Central memory CD8-positive, alpha-beta T cell (primary cell): ENCODE measurements at regions not wholly inside any gene's neighbourhood (a gene's known extent, or its start where the extent isn't known, plus 50 kb on each side); places are given as distances from the start of the nearest gene placed in this dataset.

Source experiments
- ATAC-seq: fragments of 150-1000 bp; cut with Tn5 transposase; replicated peaks from 2 replicates; pipeline ENCODE4 v1.10.0; 2022; ENCODE audit warnings: mild to moderate bottlenecking, moderate FRiP score, moderate number of reproducible peaks; ENCODE audit not compliant: poor library complexity, severe bottlenecking; ENCODE audit errors: extremely low read depth
- DNase-seq, 2 donors: peaks; one replicate each; pipeline ENCODE4 v3.0.0; 2021; ENCODE audit warnings: low spot score in 2 of 2
- H3K27ac Mint-ChIP-seq: one replicate; pipeline ENCODE4 v1.8.0; 2022; ENCODE audit warnings: low read depth, mild to moderate bottlenecking, moderate library complexity, mixed read lengths
- H3K27me3 Mint-ChIP-seq: one replicate; pipeline ENCODE4 v1.8.0; 2022; ENCODE audit warnings: mixed read lengths
- H3K36me3 Mint-ChIP-seq: one replicate; pipeline ENCODE4 v1.8.0; 2022; ENCODE audit warnings: mild to moderate bottlenecking, moderate library complexity, mixed read lengths; ENCODE audit not compliant: insufficient read depth
- H3K4me1 Mint-ChIP-seq: one replicate; pipeline ENCODE4 v1.8.0; 2022; ENCODE audit warnings: mixed read lengths
- H3K4me3 Mint-ChIP-seq: one replicate; pipeline ENCODE4 v1.8.0; 2022; ENCODE audit warnings: mild to moderate bottlenecking, moderate library complexity, mixed read lengths
- H3K9me3 Mint-ChIP-seq: one replicate; pipeline ENCODE4 v1.8.0; 2022; ENCODE audit warnings: mixed read lengths

DNA sequence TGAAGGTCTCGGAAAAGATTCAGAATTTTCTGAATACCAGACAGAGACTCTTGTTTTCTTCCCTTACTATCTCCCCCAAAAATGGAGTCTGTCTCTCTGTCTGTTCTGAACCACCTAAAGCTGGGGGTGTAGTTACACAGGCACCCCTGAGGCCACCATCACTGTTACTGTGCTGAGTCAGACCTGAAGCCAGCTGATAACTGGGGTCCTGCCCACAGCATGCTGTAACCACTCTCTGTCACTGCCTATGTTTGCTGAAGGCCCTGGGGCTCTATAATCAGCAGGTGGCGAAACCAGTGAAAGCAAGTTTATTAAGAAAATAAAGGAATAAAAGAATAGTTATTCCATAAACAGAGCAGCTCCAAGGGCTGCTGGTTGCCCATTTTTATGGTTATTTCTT lies 575.2 kb upstream of the POT1 start:
- DNase-seq (no peak), ATAC-seq (no peak)
- Mint-ChIP-seq H3K4me3 (no peak overlapping the region), H3K4me1 (no peaks in the 10 kb centered on the region), H3K27ac (no peak overlapping the region), H3K27me3 (no peaks in the 10 kb centered on the region), H3K36me3 (no peaks in the 10 kb centered on the region), H3K9me3 (peaks cover 25% of the 10 kb centered on the region)

GRCh38 chr7:125495997-125496396 lies 566.4 kb upstream of the POT1 start:
- Mint-ChIP-seq H3K4me3 (no peak overlapping the region), H3K9me3 (peaks cover 25% of the 10 kb centered on the region), H3K27ac (no peak overlapping the region), H3K4me1 (no peaks in the 10 kb centered on the region), H3K27me3 (no peaks in the 10 kb centered on the region), H3K36me3 (no peaks in the 10 kb centered on the region)
- no peak for ATAC-seq
- no peak for DNase-seq

GRCh38 chr7:125492521-125492920 lies 562.9 kb upstream of the POT1 start:
- H3K4me3 Mint-ChIP-seq = no peak overlapping the region
- no peaks in the 10 kb centered on the region for H3K4me1 Mint-ChIP-seq
- H3K27me3 Mint-ChIP-seq = no peaks in the 10 kb centered on the region
- no peaks in the 10 kb centered on the region for H3K36me3 Mint-ChIP-seq
- ATAC-seq (no peak), DNase-seq (no peak)
- H3K9me3 Mint-ChIP-seq = peaks cover 13% of the 10 kb centered on the region
- H3K27ac Mint-ChIP-seq = no peak overlapping the region

DNA sequence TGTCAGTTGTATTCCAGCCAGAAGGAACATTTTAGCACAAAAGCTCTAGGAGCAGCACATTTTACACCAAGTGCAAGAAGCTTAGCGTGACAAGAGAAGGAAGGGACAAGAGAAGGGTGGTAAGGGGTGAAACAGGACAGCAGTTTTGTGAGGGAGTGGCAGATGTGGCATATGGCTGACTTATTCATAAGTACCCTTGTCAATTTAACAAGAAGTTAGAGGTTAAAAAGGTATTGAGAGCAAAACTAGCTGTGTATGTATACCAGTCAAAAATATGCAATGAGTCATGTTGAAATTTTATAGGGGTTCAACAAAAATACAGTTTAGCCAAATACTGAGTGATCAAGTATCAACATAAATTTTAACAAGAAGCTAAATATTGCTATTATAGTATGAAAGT lies 561.5 kb upstream of the POT1 start:
- ATAC-seq (no peak), DNase-seq (no peak)
- Mint-ChIP-seq H3K4me3 (no peak overlapping the region), H3K4me1 (no peaks in the 10 kb centered on the region), H3K36me3 (no peaks in the 10 kb centered on the region), H3K27me3 (no peaks in the 10 kb centered on the region), H3K9me3 (peaks cover 18% of the 10 kb centered on the region), H3K27ac (no peak overlapping the region)

- DNase-seq (no peak), ATAC-seq (no peak)
- H3K4me3 Mint-ChIP-seq = no peak overlapping the region
- no peaks in the 10 kb centered on the region for H3K27me3 Mint-ChIP-seq
- H3K9me3 Mint-ChIP-seq = peaks cover 16% of the 10 kb centered on the region
- no peaks in the 10 kb centered on the region for H3K36me3 Mint-ChIP-seq
- H3K4me1 Mint-ChIP-seq = no peaks in the 10 kb centered on the region
- H3K27ac Mint-ChIP-seq = no peak overlapping the region
Measured at GRCh38 chr7:125490167-125490566, 560.5 kb upstream of the POT1 start.

- H3K36me3 Mint-ChIP-seq = no peaks in the 10 kb centered on the region
- no peaks in the 10 kb centered on the region for H3K4me1 Mint-ChIP-seq
- ATAC-seq (no peak), DNase-seq (no peak)
- H3K9me3 Mint-ChIP-seq = peaks cover 16% of the 10 kb centered on the region
- H3K27ac Mint-ChIP-seq = no peak overlapping the region
- no peak overlapping the region for H3K4me3 Mint-ChIP-seq
- H3K27me3 Mint-ChIP-seq = no peaks in the 10 kb centered on the region
Measured at GRCh38 chr7:125485223-125485622, 555.6 kb upstream of the POT1 start.

- Mint-ChIP-seq H3K4me1 (no peaks in the 10 kb centered on the region), H3K4me3 (no peak overlapping the region), H3K36me3 (no peaks in the 10 kb centered on the region), H3K27me3 (no peaks in the 10 kb centered on the region), H3K9me3 (peaks cover 16% of the 10 kb centered on the region), H3K27ac (no peak overlapping the region)
- no peak for ATAC-seq
- no peak for DNase-seq
Measured at GRCh38 chr7:125484755-125485154, 555.1 kb upstream of the POT1 start.

DNA sequence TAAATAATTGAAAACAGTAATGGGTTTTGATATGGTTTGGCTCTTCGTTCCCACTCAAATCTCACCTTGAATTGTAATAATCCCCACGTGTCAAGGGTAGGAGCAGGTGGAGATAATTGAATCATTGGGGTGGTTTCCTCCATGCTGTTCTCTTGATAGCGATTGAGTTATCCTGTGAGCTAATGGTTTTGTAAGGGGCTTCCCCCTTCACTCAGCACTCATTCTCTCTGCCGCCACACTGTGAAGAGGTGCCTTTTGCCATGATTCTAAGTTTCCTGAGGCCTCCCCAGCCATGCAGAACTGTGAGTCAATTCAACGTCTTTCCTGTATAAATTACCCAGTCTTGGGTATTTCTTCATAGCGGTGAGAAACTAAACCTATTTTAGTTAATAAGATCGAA lies 551.7 kb upstream of the POT1 start:
- no peak for ATAC-seq
- H3K4me1 Mint-ChIP-seq = no peaks in the 10 kb centered on the region
- no peak overlapping the region for H3K27ac Mint-ChIP-seq
- H3K27me3 Mint-ChIP-seq = no peaks in the 10 kb centered on the region
- DNase-seq = no peak
- H3K4me3 Mint-ChIP-seq = no peak overlapping the region
- H3K9me3 Mint-ChIP-seq = peaks cover 9% of the 10 kb centered on the region
- H3K36me3 Mint-ChIP-seq = no peaks in the 10 kb centered on the region

DNA sequence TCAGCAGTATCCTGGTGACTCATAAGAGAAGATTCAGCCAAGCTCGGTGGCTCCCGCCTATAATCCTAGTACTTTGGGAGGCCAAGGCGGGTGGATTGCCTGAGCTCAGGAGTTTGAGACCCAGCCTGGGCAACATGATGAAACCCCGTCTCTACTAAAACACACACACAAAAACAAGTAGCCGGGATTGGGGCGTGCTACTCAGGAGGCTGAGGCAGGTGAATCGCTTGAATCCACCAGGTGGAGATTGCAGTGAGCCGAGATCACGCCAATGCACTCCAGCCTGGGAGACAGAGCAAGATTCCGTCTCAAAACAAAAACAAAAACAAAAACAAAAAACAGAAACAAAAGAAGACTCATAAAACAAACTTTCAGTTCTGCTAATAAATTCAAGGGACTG lies 551.1 kb upstream of the POT1 start:
- H3K9me3 Mint-ChIP-seq = peaks cover 9% of the 10 kb centered on the region
- ATAC-seq (no peak), DNase-seq (no peak)
- no peaks in the 10 kb centered on the region for H3K27me3 Mint-ChIP-seq
- H3K27ac Mint-ChIP-seq = no peak overlapping the region
- no peaks in the 10 kb centered on the region for H3K36me3 Mint-ChIP-seq
- no peaks in the 10 kb centered on the region for H3K4me1 Mint-ChIP-seq
- H3K4me3 Mint-ChIP-seq = no peak overlapping the region

DNA sequence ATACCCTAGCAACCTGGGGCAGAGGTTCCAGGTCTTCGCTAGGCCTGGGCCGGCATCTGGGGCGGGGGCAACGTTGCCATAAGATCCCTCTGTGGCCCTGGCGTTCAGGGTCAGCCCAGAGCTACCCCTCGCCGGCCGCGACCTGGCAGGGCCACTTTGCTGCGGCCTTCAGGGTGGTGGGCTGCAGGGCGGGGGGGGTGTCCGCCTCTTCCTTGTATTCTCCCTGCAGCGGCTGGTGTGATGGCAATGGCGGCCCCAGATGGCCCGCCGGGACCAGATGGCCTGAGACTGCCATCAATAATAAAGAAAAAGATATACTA lies 539.2 kb upstream of the POT1 start:
- ATAC-seq (no peak), DNase-seq (no peak)
- H3K4me3 Mint-ChIP-seq = no peak overlapping the region
- peaks cover 8% of the 10 kb centered on the region for H3K9me3 Mint-ChIP-seq
- no peak overlapping the region for H3K27ac Mint-ChIP-seq
- no peaks in the 10 kb centered on the region for H3K36me3 Mint-ChIP-seq
- no peaks in the 10 kb centered on the region for H3K27me3 Mint-ChIP-seq
- H3K4me1 Mint-ChIP-seq = no peaks in the 10 kb centered on the region

GRCh38 chr7:125467996-125468854 lies 538.6 kb upstream of the POT1 start:
- H3K36me3 Mint-ChIP-seq = no peaks in the 10 kb centered on the region
- no peaks in the 10 kb centered on the region for H3K4me1 Mint-ChIP-seq
- DNase-seq (no peak), ATAC-seq (no peak)
- no peak overlapping the region for H3K4me3 Mint-ChIP-seq
- H3K27ac Mint-ChIP-seq = no peak overlapping the region
- peaks cover 8% of the 10 kb centered on the region for H3K9me3 Mint-ChIP-seq
- no peaks in the 10 kb centered on the region for H3K27me3 Mint-ChIP-seq

DNA sequence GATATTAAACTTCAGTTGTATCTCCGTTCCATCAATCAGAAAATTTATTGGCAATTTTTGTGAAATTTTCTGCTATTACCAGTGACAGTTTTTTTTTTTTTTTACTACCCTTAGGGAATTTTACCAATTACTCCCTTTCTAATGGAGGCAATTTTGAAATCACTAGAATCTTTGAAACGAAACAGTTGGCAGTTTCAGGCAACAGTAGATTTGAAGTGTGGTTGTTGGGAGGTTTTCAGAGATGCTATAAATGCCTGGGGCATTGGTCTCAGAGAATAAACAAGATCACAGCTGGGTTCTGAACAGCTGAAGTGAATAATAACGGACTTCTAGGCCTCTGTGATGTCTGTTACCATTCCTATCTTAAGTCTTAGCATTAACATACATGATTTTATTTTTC lies 535.9 kb upstream of the POT1 start:
- Mint-ChIP-seq H3K36me3 (no peaks in the 10 kb centered on the region), H3K9me3 (peaks cover 7% of the 10 kb centered on the region), H3K27me3 (no peaks in the 10 kb centered on the region), H3K27ac (no peak overlapping the region), H3K4me3 (no peak overlapping the region), H3K4me1 (no peaks in the 10 kb centered on the region)
- no peak for ATAC-seq
- DNase-seq = no peak

- H3K4me1 Mint-ChIP-seq = no peaks in the 10 kb centered on the region
- no peaks in the 10 kb centered on the region for H3K27me3 Mint-ChIP-seq
- ATAC-seq = no peak
- H3K9me3 Mint-ChIP-seq = peaks cover 13% of the 10 kb centered on the region
- no peak overlapping the region for H3K4me3 Mint-ChIP-seq
- DNase-seq = no peak
- no peak overlapping the region for H3K27ac Mint-ChIP-seq
- H3K36me3 Mint-ChIP-seq = no peaks in the 10 kb centered on the region
Measured at GRCh38 chr7:125462615-125463014, 533.0 kb upstream of the POT1 start.
